H4 (cell line): ENCODE measurements at regions not wholly inside any gene's neighbourhood (a gene's known extent, or its start where the extent isn't known, plus 50 kb on each side); places are given as distances from the start of the nearest gene placed in this dataset.

ENCODE experiments used
- DNase-seq: peaks from one replicate; pipeline ENCODE4 v3.0.0-alpha.2; 2015; ENCODE audit warnings: low spot score

DNA sequence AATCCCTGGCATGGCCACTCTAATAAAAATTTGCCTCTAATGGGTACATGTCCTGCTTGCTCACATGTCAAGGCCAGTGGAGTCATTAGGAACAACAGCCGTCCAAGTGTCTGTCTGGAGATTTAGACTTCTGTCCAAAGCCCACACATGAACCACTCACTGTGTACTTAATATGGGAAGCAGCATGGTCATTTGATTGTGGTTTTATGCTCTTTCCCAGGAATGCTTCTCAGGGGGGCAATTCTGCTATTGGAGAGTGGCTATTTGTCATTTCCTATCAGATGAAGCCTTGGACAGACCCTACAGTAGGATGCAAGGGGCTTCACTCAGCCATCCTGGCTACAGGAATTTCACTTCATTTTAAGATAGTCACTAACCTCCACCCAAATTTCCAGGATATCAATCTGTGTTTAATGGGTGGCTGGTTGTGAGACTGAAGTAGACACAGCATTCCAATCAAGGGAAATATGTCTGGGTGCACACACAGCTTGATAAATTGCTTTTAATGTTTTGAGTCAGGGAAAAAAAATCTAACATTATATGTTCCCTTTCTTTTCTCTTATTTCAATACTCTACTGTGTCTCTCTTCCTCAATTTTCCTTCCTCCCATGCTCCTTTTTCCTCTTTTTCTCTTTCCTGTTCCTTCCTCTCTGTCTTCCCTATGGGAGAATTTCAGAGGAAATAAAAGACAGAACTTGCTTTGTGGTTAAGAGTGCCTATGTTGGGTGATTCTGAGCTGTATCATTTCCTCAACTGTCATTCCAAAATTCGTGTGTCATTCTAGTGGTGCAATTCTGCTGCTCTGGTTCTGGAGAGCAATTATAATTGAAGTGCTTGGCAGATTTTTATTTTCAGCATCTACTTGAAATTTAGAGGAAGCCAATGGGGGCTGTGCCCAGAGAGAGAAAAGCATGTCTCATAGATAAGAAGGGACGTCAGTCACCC is 320.1 kb downstream of the OSR1 start:
- no peak for DNase-seq

DNA sequence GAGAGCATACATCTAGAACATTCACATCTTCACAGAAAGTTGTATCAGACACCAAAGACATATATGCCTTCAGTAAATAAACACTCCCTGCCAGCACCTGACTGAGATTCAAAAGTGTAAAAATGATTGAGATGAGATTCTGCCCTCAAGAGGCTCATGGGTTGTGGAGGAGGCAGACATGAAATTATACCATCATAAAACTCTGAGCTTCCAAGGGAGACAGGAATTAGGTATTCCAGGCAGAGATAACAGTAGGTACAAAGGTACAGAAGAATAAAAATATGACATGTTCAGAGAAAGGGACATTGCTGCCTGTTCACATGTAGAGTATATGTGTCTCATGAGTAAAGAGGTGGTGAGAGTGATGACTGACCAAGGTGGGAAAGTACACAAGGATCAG is 322.3 kb downstream of the OSR1 start:
- DNase-seq, result no peak

DNA sequence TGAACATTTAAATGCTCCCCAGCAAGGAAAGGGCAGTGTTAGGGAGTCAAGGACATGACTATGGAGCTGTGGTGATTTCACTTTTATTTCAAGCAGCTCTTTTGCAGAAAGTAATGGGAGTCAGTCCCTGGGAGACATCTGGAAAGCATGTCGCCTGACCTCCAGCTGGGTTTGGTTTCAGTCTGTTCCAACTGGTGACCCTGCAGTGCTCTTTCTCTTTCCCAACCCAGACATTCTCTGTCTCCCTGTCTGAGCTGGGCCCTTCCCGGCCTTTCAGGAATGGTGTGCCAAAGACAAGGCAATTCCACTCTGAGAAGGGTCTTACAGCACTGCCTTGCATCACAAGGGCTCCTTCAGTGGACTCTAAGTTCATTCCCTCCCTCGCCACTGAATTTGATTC is 323.2 kb downstream of the OSR1 start:
- DNase-seq, result no peak

DNA sequence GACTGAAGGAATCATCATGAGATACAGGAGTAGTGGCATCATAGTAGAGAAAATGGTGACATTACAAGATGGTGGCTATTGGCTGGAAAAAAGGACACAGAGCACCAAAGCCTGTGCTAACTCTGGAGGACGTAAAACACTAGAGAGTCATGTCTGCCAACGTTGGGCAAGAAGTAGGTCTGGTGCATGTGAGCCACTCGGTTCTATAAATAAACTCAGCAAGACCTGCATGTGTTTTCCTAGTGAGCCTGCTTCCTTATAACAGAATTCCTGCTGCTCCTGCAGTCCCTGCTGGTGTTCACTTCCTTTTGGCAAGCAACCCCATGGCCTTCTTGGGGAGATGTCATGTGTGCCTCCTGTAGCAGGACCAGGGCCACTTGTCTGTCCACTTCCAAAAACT is 325.2 kb downstream of the OSR1 start:
- DNase-seq, result no peak

DNA sequence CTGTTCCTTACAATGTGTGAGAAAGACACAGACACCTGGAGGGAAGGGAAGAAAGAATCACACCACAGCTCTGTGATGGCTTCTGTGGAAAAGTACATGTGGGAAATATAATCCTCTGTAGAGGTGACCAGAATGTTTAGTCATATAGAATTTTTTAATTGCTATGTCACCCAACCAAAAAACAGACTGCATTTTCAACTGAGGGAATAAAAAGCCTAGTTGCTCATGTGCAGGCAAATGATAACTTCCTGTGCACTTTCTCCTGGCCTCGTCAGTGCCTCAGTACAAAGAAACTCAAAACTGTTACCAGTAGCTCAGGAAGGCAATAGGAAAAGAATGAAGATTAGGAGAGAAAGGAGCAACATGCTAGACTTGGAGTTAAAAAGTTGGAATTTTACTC is 326.8 kb downstream of the OSR1 start:
- DNase-seq, result no peak

DNA sequence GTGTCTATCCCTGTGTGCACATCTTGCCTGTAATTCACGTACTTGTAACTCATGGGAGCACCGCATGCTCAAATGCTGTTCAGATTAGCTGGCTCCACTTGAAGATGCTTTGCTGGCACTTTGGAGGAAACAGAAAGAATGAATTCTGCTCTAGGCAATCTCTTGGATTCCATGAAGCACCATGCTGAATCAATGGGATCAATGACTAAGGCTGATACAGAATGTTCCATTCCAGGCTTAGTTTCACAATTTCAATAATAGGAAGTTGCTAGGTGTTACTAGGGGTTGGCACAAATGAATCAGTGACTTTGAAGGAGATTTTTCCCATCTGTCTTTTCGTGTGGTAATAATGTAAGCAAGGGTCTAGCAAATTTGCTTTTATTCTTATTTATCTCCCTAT is 328.8 kb downstream of the OSR1 start:
- no peak for DNase-seq

DNA sequence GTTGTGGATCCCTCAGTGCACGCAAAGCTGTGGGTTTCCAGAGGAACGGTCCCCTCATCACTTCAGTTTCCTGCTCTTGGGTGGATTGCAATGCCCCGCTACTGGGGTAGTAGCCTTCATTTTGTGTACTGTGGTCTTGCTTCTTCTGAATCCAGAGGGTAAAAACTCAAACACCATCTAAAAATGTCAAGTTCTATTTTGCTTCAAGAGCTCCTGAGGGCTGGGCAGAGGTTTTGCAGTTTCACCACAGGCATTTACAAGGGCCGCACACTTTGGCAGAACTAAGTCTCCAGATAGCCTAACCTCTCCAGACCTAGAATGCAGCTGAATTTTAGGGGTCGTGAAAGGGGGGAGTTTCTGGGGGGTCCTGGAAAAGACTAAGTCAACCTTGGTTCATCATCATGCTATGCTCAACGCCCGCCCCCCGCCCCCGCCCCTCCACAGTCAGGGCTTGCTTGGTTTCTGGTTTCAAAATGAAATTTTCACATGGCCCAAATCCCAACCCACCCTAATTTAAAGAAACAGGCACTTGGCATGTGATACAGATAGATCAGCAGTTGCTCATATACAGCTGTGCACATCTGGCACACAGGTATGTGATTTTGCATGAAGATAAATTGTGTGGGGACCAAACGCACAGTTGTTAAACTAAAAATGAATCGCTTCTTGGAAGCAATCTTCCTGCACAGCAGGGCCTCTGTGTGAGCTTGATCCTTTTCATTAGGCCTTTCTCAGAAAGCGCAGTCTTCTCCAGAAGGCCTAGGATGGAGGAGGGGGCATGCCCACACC is 329.6 kb downstream of the OSR1 start:
- DNase-seq, result no peak

DNA sequence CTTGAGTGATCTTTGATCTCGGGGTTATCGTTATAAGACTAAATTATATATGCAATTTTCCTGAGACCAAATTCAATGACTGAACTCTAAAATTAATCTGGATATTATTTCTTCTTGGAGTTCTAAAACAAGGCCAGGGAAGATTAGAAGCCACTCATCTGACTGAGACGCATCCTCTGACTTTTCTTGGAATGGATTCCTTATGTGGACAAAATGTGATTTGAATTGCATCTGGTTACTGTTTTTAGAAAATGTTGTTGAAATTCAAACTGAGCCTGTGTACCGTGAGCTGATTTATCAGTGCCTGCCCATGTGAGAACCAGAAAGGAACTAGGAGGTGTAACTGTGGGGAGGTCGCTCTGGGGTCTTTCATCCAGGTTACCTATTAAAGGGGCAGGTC is 330.8 kb downstream of the OSR1 start:
- no peak for DNase-seq

DNA sequence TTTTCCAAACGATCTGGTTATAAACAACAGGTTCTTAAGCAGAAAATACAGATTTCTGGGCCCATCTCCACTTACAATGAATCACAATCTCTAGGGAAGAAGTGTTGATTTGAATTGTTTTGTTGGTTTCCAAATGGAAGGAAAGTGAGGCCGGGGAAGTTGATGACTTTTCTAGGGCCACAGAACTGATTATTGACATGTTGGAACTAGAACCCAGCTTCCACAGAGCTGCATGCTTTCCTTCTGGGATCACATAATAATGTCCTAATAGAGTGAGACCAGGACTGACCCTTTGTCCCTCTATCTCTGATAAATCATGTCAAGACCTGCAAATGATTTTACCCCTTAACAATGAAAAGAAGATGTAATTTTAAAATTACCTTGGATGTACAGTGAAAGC is 332.2 kb downstream of the OSR1 start:
- no peak for DNase-seq

DNA sequence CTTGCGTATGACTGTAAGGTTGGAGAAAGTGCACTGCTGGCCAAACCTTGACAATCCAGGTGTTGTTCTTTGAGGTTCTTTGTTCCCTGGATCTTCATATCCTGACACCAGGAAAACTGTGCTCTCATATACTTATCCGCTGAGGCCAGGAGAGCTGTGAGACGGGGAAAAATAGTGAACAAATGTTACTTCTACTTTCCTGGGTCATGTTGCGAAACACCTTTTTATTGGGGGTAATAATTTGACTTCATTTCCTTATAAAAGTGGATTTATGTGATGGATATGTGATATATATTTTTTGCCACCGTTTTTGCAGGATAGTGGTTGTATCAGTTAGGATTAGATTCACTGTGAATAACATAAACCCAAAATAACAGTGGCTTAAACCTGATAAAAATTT is 336.1 kb downstream of the OSR1 start:
- DNase-seq, result no peak

DNA sequence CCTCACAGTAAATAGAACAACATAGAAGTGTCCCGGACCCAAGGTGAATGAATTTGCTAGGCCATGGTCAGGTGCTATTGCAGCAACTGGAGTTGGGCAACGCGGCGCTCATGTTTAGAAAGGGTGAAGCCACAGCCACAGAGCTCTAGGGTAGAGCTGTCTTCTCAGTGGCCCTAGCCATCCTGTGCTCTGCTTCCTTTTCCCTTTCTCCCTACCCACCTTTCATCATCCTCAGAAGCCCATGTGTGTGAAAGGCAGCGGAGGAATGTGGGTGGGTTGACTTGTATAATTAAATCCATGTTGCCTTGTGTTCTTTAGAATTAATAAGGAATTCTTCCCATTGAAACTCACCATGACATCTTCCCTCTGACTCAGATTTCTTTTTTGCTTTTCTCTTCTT is 336.7 kb downstream of the OSR1 start:
- DNase-seq, result peak; percentile 4

DNA sequence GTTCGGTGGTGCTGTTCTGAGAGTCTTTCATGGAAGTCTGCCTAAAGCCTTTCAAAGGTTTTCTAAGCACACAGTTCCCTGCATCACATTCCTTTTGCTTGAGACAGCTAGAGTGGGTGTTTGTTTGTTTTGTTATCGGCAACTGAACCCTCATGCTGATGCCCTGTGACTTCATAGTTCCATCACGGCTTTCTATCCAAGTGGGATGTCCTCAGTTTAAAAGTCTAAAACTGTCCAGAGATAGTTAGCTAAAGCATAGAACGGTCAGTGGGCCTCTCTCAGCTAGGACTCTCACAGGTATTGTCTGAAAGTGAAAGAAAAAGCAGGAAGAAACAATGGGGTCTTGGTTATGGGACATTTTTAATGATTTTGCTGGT is 337.3 kb downstream of the OSR1 start:
- DNase-seq, result peak; percentile 53

DNA sequence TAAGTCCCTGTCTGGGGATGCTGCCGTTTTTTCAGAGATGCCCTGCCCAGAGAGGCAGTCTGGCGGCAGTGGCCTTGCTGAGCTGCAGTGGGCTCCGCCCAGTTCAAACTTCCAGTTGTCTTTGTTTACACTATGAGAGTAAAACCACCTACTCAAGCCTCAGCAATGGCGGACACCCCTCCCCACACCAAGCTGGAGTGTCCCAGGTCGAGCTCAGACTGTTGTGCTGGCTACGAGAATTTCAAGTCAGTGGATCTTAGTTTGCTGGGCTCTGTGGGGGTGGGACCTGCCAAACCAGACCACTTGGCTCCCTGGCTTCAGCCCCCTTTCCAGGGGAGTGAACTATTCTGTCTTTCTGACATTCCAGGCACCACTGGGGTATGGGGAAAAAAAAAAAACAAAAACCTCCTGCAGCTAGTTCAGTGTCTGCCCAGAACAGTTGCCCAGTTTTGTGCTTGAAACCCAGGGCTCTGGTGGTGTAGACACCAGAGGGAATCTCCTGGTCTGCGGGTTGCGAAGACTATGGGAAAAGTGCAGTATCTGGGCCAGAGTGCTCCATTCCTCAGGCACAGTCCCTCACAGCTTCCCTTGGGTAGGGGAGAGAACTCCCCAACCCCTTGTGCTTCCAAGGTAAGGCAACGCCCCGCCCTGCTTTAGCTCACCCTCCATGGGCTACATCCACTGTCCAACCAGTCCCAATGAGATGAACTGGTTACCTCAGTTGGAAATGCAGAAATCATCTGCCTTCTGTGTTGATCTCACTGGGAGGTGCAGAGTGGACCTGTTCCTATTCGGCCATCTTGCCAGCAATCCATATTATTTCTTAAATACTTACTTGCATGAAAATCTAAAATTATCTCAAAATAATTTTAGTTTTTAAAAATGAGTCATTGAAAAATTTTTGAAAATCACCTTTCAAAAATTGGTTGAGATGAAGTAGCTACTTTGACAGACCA is 338.0 kb downstream of the OSR1 start:
- DNase-seq, result peak; percentile 16

DNA sequence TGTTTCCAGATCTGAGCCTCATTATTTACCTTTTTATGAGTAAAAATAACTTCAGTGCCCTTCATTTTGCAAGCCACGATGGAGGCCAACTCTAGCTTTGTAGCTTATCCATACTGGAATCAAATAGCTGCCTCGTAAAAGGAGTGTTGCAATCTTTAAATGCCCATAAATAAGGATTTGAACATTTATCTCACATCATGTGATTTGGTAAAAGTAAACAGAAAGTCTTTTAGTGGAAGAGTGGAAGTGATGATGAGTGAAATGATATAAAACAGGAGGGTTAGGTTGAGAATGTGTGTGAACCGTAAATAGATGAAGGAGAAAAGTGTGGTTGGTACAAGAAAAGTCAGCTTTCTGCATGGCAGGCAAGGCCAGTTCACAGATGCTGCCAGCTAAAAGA is 348.9 kb downstream of the OSR1 start:
- peak; percentile 65 for DNase-seq

DNA sequence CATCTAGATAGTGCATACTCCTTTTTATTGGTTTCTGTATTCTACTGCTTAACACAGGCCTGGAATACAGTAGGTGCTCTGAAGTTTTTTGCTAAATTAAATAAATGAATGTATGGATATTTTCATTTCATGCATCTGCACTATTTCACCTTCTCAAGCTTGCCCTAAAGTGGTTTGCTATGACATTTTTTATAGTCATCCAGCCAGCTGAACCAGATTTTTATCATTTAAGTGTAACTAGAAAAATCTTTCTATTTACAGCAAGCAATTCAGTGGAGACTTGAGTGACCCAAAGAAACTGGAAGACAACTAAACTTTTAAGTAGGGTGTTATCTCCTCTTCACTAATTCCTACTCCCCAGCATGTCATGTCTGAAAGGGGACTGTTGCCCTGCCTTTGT is 354.9 kb downstream of the OSR1 start:
- DNase-seq, result no peak

DNA sequence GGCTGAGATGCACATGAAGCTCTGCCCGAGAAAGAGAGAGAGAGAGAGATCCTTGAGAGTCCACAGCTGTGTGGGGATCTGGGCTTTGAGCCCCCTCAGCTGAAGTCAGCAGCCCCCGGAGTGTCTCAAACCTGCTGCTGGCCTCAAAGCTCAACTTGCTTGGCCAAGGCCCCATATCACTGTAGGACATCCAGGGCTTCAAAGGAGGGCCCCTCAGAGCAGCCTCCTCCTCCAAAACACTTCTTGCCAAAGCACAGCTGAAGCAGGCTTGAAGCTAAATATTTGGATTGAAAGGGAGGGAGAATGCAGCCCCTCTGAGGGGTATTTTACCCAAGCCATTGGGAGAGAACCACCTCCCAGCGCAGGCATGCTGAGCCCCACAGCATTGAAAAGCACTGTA is 357.6 kb downstream of the OSR1 start:
- no peak for DNase-seq

DNA sequence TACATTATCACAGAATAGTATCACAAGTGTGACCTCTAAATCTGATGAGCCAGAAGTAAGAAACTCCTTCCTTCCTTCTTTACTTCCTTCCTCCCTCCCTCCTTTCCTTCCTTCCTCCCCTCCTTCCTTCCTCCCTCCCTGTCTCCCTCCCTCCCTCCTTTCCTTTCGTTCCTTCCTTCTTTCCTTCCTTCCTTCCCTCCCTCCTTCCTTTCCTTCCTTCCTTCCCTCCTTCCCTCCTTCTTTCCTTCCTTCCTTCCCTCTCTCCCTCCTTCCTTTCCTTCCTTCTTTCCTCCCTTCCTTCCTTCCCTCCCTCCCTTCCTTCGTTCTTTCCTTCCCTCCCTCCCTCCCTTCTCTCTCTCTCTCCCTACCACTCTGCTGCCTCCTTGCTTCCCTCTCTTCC is 359.2 kb downstream of the OSR1 start:
- DNase-seq, result no peak

DNA sequence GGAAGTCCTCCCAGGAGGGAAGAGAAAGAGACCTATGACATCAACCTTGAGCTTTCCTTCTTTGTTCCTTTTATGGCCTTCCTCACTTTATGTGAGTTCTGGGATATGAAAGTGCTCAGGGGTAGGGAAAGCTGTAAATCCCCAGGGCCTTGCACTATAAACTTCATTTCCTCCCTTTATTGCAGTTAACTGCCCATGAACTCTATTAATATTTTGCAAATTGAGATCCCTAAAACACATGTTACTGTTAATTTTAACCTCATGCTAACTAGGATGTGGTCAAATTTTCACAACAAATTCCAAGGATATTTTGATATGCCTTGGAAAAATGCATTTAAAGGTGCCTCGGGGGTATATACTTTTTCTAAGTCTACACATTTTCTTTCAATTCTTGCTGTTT is 359.9 kb downstream of the OSR1 start:
- DNase-seq, result no peak

DNA sequence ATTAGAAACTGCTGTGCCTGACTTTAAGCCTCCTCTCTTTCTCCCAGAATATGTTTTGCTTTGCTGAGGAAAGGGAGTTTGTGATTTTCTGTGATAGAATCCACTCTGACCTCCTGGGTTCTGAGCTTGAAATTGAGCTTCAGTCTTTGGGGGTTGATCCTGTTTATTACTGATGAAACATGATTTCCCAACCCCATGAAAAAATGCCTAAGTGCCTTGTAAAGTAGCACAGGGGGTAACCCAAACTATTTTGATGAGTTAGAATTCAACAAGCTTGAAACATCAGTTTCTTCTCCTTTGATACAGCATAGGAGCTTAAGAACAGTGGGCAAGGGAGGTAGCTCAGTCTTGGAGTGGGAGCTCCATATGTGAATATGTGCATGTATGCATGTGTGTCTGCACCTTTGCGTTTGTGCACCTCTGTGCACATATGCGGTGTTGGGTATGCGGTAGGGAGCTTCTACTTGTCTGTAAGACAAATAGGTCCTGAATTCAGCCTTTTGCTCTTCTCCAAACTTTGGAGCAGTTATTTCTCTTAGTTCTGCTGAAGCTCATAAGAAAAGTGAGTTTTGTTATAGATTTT is 364.6 kb downstream of the OSR1 start:
- DNase-seq, result no peak

DNA sequence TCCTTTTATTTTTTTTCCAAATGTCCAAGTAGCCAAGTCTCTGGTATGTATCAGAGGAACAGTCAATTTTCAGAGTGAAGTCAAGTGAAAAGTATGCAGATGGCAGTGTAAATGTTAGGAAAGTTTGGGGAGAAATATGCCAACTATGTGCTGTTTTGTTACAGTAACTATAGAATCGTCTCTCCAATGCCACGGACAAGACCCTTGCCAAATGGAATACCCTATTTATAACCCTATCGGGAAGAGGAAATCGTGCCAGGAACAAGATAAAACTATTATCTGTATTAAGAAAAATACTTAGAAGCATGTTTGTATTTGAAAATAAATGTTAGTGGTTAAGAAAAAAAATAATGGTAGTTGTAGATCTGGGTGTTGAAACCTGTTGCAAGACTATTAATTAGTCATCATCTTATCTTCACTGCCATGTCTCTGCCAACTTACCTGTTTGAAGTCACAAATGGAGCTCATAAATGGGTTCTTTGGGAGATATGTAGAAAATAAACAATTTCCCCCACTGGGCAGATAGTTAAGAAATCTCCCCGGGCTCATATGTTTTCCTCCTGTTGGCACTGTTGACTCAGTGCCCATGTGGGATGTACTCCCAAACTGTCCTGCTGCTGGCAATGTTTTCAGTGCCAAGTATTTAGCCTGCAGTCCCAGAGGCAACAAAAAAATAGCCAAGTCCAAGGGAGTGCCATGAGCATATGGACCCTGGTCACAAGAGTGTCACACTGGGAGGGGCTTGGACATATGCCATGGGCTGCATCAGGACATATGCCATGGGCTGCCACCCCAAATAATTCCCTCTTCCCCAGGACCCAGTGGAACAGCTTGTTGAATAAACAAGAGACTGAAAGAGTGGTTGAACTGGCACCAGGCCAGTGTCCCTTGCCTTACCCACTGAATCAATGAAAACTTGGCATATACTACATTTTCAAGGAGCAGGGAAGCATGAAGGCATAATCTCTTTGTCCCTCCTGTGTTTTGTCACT is 366.9 kb downstream of the OSR1 start:
- peak; percentile 78 for DNase-seq
